ENCODE measurements at regions not wholly inside any gene's neighbourhood (a gene's known extent, or its start where the extent isn't known, plus 50 kb on each side); places are given as distances from the start of the nearest gene placed in this dataset.
"Not testable (repeated sequence)": the region's sequence is repeated elsewhere in the genome, so short reads cannot be mapped to it uniquely, and the experiment has no call there.

GRCh38 chr14:30389877-30390385 is 169.0 kb upstream of the G2E3 start:
- DNase-seq: no peak
- Histone ChIP-seq H3K9me3 (replicated peaks in 1 of 3) (no peaks in the 10 kb centered on the region), H3K27ac (no peak overlapping the region), H3K27me3 (no peaks in the 10 kb centered on the region), H3K36me3 (replicated peaks in 1 of 2) (no peaks in the 10 kb centered on the region), H3K4me1 (replicated peaks in 1 of 2) (peaks cover 0 to 8% of the 10 kb centered on the region in 2 donors), H3K4me3 (no peak overlapping the region)
- TF ChIP-seq CTCF (IDR thresholded peaks at IDR 0.05) (no peak), POLR2A (IDR thresholded peaks at IDR 0.05) (no peak)
- intact Hi-C loops (cut with DNase I): no loop called here
- WGBS, 4 donors: 70 to 81% (median 74%) methylated on average over 4 of the region's 4 CpGs

- intact Hi-C loops (cut with DNase I): no loop called here
- WGBS, 4 donors: 68 to 91% (median 84%) methylated on average over 1 of the region's 1 CpG
Measured at GRCh38 chr14:30395065-30395464, 163.9 kb upstream of the G2E3 start.

GRCh38 chr14:30402846-30403245 is 156.1 kb upstream of the G2E3 start:
- Histone ChIP-seq H3K27me3 (no peaks in the 10 kb centered on the region), H3K36me3 (replicated peaks in 1 of 2) (no peaks in the 10 kb centered on the region), H3K27ac (no peak overlapping the region), H3K9me3 (replicated peaks in 1 of 3) (no peaks in the 10 kb centered on the region), H3K4me1 (replicated peaks in 1 of 2) (no peaks in the 10 kb centered on the region), H3K4me3 (no peak overlapping the region)
- DNase-seq: no peak
- intact Hi-C loops (cut with DNase I): no loop called here
- no peak for TF ChIP-seq CTCF (IDR thresholded peaks at IDR 0.05)
- no peak for TF ChIP-seq POLR2A (IDR thresholded peaks at IDR 0.05)

More at GRCh38 chr14:30395065-30395464, 163.9 kb upstream of the G2E3 start:
- Histone ChIP-seq H3K4me3 (no peak overlapping the region), H3K27ac (no peak overlapping the region), H3K4me1 (replicated peaks in 1 of 2) (no peaks in the 10 kb centered on the region), H3K36me3 (replicated peaks in 1 of 2) (no peaks in the 10 kb centered on the region), H3K9me3 (replicated peaks in 1 of 3) (no peaks in the 10 kb centered on the region), H3K27me3 (no peaks in the 10 kb centered on the region)
- DNase-seq: no peak
- TF ChIP-seq POLR2A (IDR thresholded peaks at IDR 0.05): no peak
- no peak for TF ChIP-seq CTCF (IDR thresholded peaks at IDR 0.05)

- Histone ChIP-seq H3K4me3 (no peak overlapping the region), H3K4me1 (replicated peaks in 1 of 2) (no peaks in the 10 kb centered on the region), H3K27ac (no peak overlapping the region), H3K36me3 (replicated peaks in 1 of 2) (no peaks in the 10 kb centered on the region), H3K9me3 (replicated peaks in 1 of 3) (no peaks in the 10 kb centered on the region), H3K27me3 (no peaks in the 10 kb centered on the region)
- WGBS, 4 donors: 74 to 82% (median 79%) methylated on average over 4 of the region's 4 CpGs
- TF ChIP-seq CTCF (IDR thresholded peaks at IDR 0.05) (no peak), POLR2A (IDR thresholded peaks at IDR 0.05) (no peak)
- intact Hi-C loops (cut with DNase I): no loop called here
- DNase-seq: no peak
Measured at GRCh38 chr14:30403791-30404190, 155.2 kb upstream of the G2E3 start.

- H3K4me3 ChIP-seq; intact Hi-C loops (cut with DNase I); H3K4me1 ChIP-seq (replicated peaks in 1 of 2); H3K27ac ChIP-seq; H3K9me3 ChIP-seq (replicated peaks in 1 of 3); H3K36me3 ChIP-seq (replicated peaks in 1 of 2); H3K27me3 ChIP-seq; DNase-seq: not testable (repeated sequence)
- 80 to 88% (median 86%) methylated on average over 2 of the region's 2 CpGs for WGBS, 4 donors
Measured at GRCh38 chr14:30409508-30410015, 149.4 kb upstream of the G2E3 start.
